ENCODE measurements at regions not wholly inside any gene's neighbourhood (a gene's known extent, or its start where the extent isn't known, plus 50 kb on each side); places are given as distances from the start of the nearest gene placed in this dataset.
"Not testable (repeated sequence)": the region's sequence is repeated elsewhere in the genome, so short reads cannot be mapped to it uniquely, and the experiment has no call there.

DNA sequence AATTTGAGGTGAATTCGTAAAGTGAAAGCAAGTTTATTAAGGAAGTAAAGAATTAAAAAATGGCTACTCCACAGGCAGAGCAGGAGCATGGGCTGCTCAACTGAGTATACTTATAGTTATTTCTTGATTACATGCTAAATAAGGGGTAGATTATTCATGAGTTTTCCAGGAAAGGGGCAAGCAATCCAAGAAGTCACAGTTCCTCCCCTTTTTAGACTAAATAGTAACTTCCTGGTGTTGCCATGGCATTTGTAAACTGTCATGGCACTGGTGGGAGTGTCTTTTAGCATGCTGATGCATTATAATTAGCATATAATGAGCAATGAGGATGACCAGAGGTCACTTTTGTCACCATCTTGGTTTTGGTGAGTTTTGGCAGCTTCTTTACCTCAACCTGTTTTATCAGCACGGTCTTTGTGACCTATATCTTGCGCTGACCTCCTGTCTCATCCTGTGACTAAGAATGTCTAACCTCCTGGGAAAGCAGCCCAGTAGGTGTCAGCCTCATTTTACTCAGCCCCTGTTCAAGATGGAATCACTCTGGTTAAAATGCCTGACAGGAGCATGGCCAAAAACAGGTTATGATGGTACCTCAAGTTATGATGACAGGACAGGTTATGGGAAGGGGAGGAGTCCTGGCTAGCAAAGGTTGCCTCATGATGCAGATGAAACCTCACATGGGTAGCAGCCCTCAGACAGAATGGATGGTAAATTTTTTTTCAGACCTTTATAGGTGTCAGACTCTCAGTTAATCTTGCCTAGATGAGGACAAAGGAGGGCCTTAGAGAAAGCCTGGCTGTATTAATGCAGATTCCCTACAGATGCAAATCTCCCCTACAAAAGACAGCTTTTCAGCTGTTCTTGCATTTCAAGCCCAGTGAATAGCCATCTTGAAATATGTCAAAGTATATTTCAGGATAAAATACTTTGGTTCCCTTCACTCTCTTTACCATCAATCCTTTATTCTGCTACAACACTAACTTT, 49.7 kb downstream of the SIPA1L2 start:
- Mint-ChIP-seq H3K4me3 (no peak overlapping the region), H3K27ac (peak overlapping the region; percentile 92), H3K4me1 (peaks cover 55% of the 10 kb centered on the region), H3K27me3 (no peaks in the 10 kb centered on the region), H3K9me3 (peaks cover 6% of the 10 kb centered on the region), H3K36me3 (peaks cover 4% of the 10 kb centered on the region)
- DNase-seq = no peak
- CTCF ChIA-PET = interaction anchor here (0.7 kb wide), 1 partner anchor 18 kb away, joined by 3 read pairs; no protein-coding TSS in a partner anchor

DNA sequence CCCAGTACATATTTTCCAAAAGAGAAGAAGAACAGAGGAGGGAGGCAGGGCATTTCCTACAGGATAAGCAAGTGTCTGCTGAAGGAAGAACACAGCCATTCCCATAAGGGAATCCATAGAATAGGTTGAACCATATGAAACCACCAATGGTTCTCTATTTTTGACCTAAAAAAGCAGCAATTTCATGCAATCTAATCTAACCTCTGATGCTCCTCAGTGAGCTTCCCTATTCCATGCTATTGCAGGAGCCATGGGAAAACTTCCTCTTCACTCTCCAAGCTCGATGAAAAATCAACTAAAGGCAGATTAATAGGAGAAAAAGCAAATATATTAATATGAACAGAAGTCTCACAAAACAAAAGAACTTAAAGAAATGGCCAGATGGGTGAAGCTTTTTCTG, 50.5 kb downstream of the SIPA1L2 start:
- CTCF ChIA-PET = interaction anchor here (0.7 to 1.2 kb wide), 4 partner anchors 19 to 48 kb away, joined by 3 to 4 read pairs (median 3); no protein-coding TSS in a partner anchor
- Mint-ChIP-seq H3K4me1 (peaks cover 59% of the 10 kb centered on the region), H3K4me3 (peak overlapping the region; percentile 44), H3K36me3 (peaks cover 4% of the 10 kb centered on the region), H3K9me3 (peaks cover 6% of the 10 kb centered on the region), H3K27ac (peak overlapping the region; percentile 92), H3K27me3 (no peaks in the 10 kb centered on the region)
- DNase-seq = no peak

DNA sequence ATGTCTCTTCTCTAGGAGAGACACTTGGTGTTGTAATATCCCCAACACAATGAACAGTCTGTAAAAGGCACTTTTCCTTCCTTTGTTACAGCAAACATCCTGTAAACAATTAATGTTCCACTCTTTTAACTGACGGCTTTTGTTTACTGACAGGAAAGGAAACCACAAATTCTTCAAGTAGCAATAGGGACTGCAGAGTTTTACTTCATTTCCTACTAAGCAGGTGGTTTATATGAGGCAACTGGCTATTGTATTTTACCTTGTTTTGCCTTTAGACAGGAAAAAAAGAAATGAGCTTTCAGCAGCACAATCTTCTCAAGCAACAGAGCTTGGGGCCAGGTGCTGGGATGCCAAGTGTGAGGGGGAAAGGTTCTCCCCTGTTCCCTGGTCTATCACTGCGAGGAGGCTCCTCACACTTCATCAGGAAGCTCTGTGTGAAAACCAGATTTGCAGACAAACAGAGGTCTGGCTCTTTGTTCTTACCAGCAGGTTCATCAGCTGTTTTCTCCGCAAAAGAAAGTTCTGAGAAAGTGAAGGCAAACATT, 51.2 kb downstream of the SIPA1L2 start:
- CTCF ChIA-PET = interaction anchor here (0.7 to 1.2 kb wide), 4 partner anchors 20 to 384 kb away, joined by 3 to 4 read pairs (median 3); no protein-coding TSS in a partner anchor
- H3K27ac Mint-ChIP-seq = peak overlapping the region; percentile 92
- peak; percentile 38 for DNase-seq
- no peaks in the 10 kb centered on the region for H3K27me3 Mint-ChIP-seq
- peak overlapping the region; percentile 44 for H3K4me3 Mint-ChIP-seq
- H3K4me1 Mint-ChIP-seq = peaks cover 60% of the 10 kb centered on the region
- H3K36me3 Mint-ChIP-seq = peaks cover 4% of the 10 kb centered on the region
- H3K9me3 Mint-ChIP-seq = peaks cover 6% of the 10 kb centered on the region

DNA sequence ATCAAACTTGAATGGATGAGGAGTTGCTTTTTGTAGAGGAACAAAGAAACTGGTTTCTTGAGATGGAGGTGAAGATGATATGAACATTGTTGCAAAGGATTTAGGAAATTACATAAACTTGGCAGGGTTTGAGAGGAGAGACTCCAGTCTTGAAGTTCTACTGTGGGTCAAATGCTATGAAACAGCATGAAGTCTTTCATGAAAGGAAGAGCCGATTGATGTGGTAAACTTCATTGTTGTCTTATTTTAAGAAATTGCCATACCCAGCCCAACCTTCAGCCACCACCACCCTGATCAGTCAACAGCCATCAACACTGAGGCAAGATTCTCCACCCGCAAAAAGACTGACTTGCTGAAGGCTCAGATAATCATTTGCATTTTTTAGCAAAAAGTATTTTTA, 52.2 kb downstream of the SIPA1L2 start:
- Mint-ChIP-seq H3K27ac (peak overlapping the region; percentile 92), H3K4me1 (peaks cover 67% of the 10 kb centered on the region), H3K36me3 (peaks cover 4% of the 10 kb centered on the region), H3K9me3 (peaks cover 6% of the 10 kb centered on the region), H3K27me3 (no peaks in the 10 kb centered on the region), H3K4me3 (no peak overlapping the region)
- DNase-seq = peak; percentile 39
- CTCF ChIA-PET = no interaction called here

DNA sequence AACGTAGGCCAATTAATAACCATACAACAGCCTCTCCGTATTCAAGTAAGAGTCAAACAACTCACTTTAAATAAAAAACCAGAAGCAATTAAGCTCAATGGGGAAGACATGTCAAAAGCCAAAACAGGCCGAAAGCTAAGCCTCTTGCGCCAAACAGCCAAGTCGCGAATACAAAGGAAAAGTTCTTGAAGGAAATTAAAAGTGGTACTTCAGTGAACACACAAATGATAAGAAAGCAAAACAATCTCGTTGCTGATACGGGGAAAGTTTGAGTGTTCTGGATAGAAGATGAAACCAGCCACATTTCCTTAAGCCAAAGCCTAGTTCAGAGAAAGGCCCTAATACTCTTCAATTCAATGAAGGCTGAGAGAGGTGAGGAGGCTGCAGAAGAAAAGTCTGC, 53.4 kb downstream of the SIPA1L2 start:
- Mint-ChIP-seq H3K36me3 (peaks cover 4% of the 10 kb centered on the region), H3K27me3 (no peaks in the 10 kb centered on the region), H3K27ac (no peak overlapping the region), H3K9me3 (peaks cover 6% of the 10 kb centered on the region), H3K4me1 (peaks cover 67% of the 10 kb centered on the region), H3K4me3 (no peak overlapping the region)
- CTCF ChIA-PET = no interaction called here
- DNase-seq = no peak

DNA sequence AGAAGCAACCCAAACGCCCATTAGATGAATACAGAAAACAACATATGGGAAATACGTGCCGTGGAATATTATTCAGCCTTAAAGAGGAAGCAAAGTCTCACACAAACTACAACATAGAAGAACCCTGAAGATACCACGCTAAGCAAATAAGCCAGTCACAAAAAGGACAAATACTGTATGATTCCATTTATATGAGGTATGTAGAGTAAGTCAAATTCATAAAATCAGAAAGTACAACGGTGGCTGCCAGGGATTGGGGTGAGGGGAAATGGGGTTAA, 54.2 kb downstream of the SIPA1L2 start:
- Mint-ChIP-seq H3K27me3 (no peaks in the 10 kb centered on the region), H3K4me1 (peaks cover 63% of the 10 kb centered on the region), H3K4me3 (no peak overlapping the region), H3K9me3 (peaks cover 4% of the 10 kb centered on the region), H3K36me3 (peaks cover 4% of the 10 kb centered on the region), H3K27ac (no peak overlapping the region)
- CTCF ChIA-PET = no interaction called here
- no peak for DNase-seq

DNA sequence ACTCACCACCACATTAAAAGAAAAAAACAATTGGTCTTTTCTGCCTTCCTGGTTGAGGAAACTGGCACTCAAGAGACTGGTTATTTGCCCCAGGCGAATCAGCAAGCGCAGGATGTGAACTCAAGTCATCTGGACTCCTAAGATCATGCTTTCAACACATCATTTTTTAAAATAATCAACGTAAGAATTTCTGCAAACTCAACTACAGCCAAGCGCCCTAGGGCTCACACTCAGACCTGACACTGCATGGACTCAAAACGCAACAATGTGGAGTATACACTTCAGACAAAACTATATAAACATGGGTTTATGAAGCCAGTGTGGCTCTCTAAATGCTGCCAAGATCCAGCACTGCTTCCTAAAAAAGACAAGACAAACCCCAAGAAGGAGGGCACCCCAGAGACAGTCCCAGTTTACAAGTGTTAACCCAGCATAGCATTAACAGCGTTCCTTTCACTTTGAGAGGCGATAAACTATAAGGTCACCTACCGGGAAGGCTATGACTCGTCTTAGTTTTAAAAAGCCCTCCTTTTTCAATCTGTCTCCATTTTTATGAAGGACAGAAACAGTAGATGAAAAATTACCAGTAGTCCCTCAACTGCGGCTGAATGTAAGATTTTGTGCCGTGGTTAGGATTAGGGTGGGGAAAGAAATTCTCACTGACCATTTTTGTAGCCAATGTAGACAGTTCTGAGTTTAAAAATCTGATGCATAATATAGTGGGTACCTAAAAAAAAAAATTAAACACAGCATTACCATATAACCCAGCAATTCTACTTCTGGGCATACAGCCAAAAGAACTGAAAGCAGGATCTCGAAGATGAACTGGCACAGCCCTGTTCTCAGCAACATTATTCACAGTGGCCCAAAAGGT, 54.8 kb downstream of the SIPA1L2 start:
- no peak overlapping the region for H3K27ac Mint-ChIP-seq
- peaks cover 4% of the 10 kb centered on the region for H3K9me3 Mint-ChIP-seq
- no peak for DNase-seq
- no peaks in the 10 kb centered on the region for H3K27me3 Mint-ChIP-seq
- H3K36me3 Mint-ChIP-seq = peaks cover 4% of the 10 kb centered on the region
- no peak overlapping the region for H3K4me3 Mint-ChIP-seq
- H3K4me1 Mint-ChIP-seq = peaks cover 57% of the 10 kb centered on the region
- CTCF ChIA-PET = no interaction called here

DNA sequence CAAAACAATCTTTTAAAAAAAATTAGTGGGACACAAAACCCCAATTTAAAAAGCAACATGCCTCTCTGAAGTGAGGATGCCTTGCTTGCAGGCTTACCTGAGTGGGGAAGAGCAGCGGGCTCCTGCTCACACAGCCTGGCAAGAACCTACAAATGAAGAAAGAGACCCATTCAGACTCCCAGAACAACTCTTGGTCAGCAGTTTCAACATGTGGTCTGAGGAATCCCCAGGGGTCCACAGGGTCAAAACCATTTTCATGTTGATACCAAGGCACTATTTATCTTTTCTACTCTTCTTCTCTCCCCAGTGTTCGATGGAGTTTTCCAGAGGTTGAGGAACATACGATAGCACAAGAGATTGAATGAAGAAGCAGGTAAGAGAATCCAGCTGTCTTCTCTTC, 55.9 kb downstream of the SIPA1L2 start:
- peaks cover 4% of the 10 kb centered on the region for H3K36me3 Mint-ChIP-seq
- peaks cover 47% of the 10 kb centered on the region for H3K4me1 Mint-ChIP-seq
- no peaks in the 10 kb centered on the region for H3K27me3 Mint-ChIP-seq
- H3K27ac Mint-ChIP-seq = no peak overlapping the region
- peaks cover 4% of the 10 kb centered on the region for H3K9me3 Mint-ChIP-seq
- H3K4me3 Mint-ChIP-seq = no peak overlapping the region
- DNase-seq = no peak
- CTCF ChIA-PET = no interaction called here

DNA sequence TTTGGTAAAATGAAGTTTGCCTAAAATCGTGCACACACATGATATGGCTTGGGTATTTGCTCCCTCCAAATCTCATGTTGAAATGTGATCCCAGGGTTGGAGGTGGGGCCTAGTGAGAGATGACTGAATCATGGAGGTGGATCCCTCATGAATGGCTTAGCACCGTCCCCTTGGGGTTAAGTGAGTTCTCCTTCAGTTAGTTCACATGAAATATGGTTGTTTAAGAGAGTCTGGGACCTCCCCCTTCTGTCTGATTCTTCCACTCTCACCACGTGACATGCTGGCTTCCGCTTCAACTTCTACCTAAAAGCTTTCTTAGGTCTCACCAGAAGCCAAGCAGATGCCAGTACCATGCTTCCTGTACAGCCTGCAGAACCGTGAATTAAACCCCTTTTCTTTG, 58.4 kb downstream of the SIPA1L2 start:
- CTCF ChIA-PET = no interaction called here
- Mint-ChIP-seq H3K9me3 (peaks cover 2% of the 10 kb centered on the region), H3K27ac (no peak overlapping the region), H3K4me3 (no peak overlapping the region), H3K4me1 (peaks cover 21% of the 10 kb centered on the region), H3K27me3 (no peaks in the 10 kb centered on the region), H3K36me3 (peaks cover 2% of the 10 kb centered on the region)
- no peak for DNase-seq

DNA sequence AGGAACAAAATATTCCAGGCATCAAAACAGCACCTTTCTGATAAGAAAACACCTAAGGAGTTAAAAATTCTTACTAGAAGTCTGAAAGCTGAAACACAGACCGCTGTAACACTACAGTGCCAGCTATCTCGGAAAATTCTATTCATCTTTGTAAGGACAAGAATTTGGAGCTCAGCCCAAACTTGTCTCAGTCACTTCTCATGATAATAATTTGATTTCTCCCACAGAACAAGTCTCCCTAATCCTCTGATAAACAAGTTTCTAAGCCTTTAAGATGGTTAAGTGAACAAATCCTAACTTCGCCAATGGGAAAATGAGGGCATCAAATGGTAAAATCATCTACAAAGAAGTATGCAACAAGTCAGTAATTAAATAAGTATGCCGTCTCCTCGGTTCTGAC, 59.9 kb downstream of the SIPA1L2 start:
- no peaks in the 10 kb centered on the region for H3K36me3 Mint-ChIP-seq
- CTCF ChIA-PET = no interaction called here
- no peaks in the 10 kb centered on the region for H3K27me3 Mint-ChIP-seq
- no peak for DNase-seq
- no peak overlapping the region for H3K27ac Mint-ChIP-seq
- H3K9me3 Mint-ChIP-seq = no peaks in the 10 kb centered on the region
- H3K4me3 Mint-ChIP-seq = no peak overlapping the region
- peaks cover 10% of the 10 kb centered on the region for H3K4me1 Mint-ChIP-seq

DNA sequence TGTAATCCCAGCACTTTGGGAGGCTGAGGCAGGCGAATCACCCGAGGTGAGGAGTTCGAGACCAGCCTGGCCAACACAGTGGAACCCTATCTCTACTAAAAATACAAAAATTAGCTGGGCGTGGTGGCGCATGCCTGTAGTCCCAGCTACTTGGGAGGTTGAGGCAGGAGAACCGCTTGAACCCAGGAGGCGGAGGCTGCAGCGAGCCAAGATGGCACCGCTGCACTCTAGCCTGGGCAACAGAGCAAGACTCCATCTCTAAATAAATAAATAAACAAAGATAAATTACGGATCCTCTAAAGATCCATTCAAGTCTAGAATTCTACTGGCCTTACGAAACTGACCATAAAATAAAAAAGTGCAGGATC, 60.4 kb downstream of the SIPA1L2 start:
- H3K27ac Mint-ChIP-seq, H3K9me3 Mint-ChIP-seq, H3K36me3 Mint-ChIP-seq, H3K4me3 Mint-ChIP-seq, CTCF ChIA-PET, DNase-seq, H3K27me3 Mint-ChIP-seq, H3K4me1 Mint-ChIP-seq: not testable (repeated sequence)

DNA sequence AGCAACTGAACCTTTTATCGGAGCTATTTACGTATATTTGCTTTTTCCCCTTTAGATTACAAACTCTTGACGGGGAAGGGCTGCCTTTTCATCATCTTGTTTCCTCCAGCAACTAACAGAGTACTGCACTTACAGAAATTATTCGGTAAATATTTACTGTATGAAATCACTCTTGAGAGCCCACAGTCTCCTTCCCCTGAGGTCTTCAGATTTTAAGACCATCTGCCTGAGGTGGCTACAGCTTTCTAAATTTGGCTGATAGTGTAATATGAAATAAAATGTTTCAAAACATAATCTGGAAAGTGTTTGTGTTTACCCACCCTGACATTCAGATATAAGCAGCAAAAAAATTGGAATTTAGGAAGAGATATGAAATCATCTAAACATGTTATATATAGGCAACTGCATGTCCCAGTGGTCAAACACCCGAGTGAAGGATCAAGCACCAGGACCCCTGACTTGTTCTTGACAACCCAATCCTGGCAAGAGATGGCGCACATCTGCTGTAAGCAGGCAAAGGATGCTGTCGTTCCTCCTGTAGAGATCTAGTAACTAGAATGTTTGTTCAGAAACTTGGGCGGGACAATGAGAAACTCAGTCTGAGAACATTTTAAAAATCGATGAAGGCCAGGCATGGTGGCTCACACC, 60.9 kb downstream of the SIPA1L2 start:
- DNase-seq = no peak
- Mint-ChIP-seq H3K27ac (no peak overlapping the region), H3K36me3 (no peaks in the 10 kb centered on the region), H3K9me3 (no peaks in the 10 kb centered on the region), H3K4me3 (no peak overlapping the region), H3K27me3 (no peaks in the 10 kb centered on the region), H3K4me1 (peaks cover 8% of the 10 kb centered on the region)
- CTCF ChIA-PET = no interaction called here

DNA sequence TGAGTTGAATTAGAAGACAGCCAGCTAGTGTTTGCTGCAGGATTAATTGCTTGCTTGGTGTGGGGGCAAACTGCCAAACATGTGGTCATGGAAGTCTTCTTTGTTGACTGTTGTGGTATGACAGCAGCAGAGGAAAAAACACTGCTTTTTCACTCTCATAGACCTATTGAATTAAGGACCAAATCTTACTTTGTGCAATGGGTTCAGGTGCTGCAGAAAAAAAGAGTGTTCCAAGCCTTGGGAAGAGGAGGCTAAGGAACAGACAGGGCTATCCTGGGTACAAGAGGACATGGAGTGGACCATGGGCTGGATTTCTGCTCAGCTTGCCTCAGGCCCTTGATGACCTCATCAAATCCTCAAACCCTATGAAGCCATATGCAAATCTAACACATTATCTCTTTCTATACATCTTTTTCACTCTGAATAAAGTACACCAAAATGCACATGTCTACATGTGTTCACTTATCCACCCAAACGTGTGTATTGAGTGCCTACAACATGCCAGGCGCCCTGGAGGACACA, 61.5 kb downstream of the SIPA1L2 start:
- Mint-ChIP-seq H3K27ac (no peak overlapping the region), H3K4me1 (peaks cover 4% of the 10 kb centered on the region), H3K27me3 (peaks cover 5% of the 10 kb centered on the region), H3K36me3 (no peaks in the 10 kb centered on the region), H3K9me3 (no peaks in the 10 kb centered on the region), H3K4me3 (no peak overlapping the region)
- DNase-seq = no peak
- CTCF ChIA-PET = interaction anchor here (0.6 kb wide), 1 partner anchor 33 kb away, joined by 3 read pairs; no protein-coding TSS in a partner anchor

DNA sequence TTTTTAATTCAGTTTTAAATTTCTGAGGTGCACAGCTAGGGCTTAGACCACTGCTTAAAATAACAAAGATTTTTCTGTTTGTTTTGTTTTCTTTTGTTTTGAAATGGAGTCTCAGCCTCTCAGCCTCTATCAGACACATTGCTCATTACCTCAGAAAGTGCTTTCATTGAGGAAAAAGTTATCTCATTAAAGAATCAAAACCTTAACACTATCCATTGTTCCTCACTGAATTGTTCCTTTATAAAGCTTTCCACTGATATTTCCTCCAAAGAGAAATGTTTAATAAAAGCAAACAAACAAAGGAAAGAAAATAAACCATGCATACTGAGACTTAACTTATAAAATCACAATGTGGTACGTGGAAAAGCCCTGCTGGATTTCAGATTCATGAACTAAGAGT, 63.8 kb downstream of the SIPA1L2 start:
- H3K4me1 Mint-ChIP-seq = no peaks in the 10 kb centered on the region
- H3K27me3 Mint-ChIP-seq = peaks cover 5% of the 10 kb centered on the region
- H3K4me3 Mint-ChIP-seq = no peak overlapping the region
- H3K36me3 Mint-ChIP-seq = no peaks in the 10 kb centered on the region
- no peak for DNase-seq
- H3K9me3 Mint-ChIP-seq = no peaks in the 10 kb centered on the region
- CTCF ChIA-PET = no interaction called here
- no peak overlapping the region for H3K27ac Mint-ChIP-seq

Data from activated naive CD4-positive, alpha-beta T cell treated with anti-CD3 and anti-CD28 coated beads, Interleukin-2, amount 10 ng/mL, durations not matched to agents 7 days and 5 days (primary cell).